HCT116 (cell line): ENCODE measurements at regions not wholly inside any gene's neighbourhood (a gene's known extent, or its start where the extent isn't known, plus 50 kb on each side); places are given as distances from the start of the nearest gene placed in this dataset.

ENCODE experiments used
- ATAC-seq: fragments of 200-7000 bp; cut with Tn5 transposase; 2 replicates; pipeline ENCODE4 v1.9.1; 2020; ENCODE audit warnings: mild to moderate bottlenecking, moderate library complexity
- BruUV-seq: library from RNA; stranded (reverse); fragments of 400-500 nt; replicated peaks from 2 replicates; lab custom pipeline; 2021; lab: Mats Ljungman, UMichigan
- CTCF ChIA-PET: fragments of 300-600 bp; sonication (Branson Sonifier 250); formaldehyde crosslinking; loops from one replicate; lab custom pipeline; 2021; ENCODE audit warnings: antibody characterized with exemption; lab: Charles Lee
- POLR2A ChIA-PET: fragments of 300-600, 350-600 bp; sonication (Branson Sonifier 250); formaldehyde crosslinking; loops from one replicate; lab custom pipeline; 2021; ENCODE audit warnings: antibody characterized with exemption; lab: Charles Lee
- RAD21 ChIA-PET, 2 experiments: fragments of 300-600 bp; sonication (Branson Sonifier 250); formaldehyde crosslinking; loops; one replicate each; lab custom pipeline; 2023; ENCODE audit warnings: low total read pairs in 2 of 2; ENCODE audit not compliant: uncharacterized antibody in 2 of 2, unreplicated experiment in 2 of 2, low non-redundant PET in 1 of 2; lab: Charles Lee
- DNase-seq: peaks from one replicate; pipeline ENCODE4 v3.0.0-alpha.2; 2010; ENCODE audit warnings: low read depth, low spot score
- H2AFZ ChIP-seq: fragments of 200-600 bp; shearing (Covaris generic), sonication (generic); 2 replicates; pipeline ENCODE4 v1.6.1; 2017; ENCODE audit warnings: low read depth, mixed run types, mixed read lengths, antibody characterized with exemption, low read length; ENCODE audit not compliant: poor library complexity, severe bottlenecking
- H3K27ac ChIP-seq: 2 replicates; pipeline ENCODE4 v1.5.1; 2012; ENCODE audit warnings: low read depth, low read length
- H3K27me3 ChIP-seq: fragments of 200-600 bp; sonication (generic); 2 replicates; pipeline ENCODE4 v1.6.1; 2016; ENCODE audit warnings: mixed run types, low read length, mixed read lengths; ENCODE audit not compliant: insufficient read depth
- H3K36me3 ChIP-seq, 2 experiments: fragments of 200-500 bp in 1 of 2; fragments of 200-600 bp in 1 of 2; sonication (Bioruptor generic) in 1 of 2; sonication (generic) in 1 of 2; 2 replicates each; pipeline versions ENCODE4 v1.5.1 to v1.6.1; 2014 to 2016; ENCODE audit warnings: low read length in 2 of 2, inconsistent platforms in 1 of 2, mixed read lengths in 1 of 2, mixed run types in 1 of 2; ENCODE audit not compliant: insufficient read depth in 2 of 2, control insufficient read depth in 1 of 2
- H3K4me1 ChIP-seq, 2 experiments: fragments of 200-600 bp in 1 of 2; sonication (generic) in 1 of 2; 2 replicates each; pipeline versions ENCODE4 v1.5.1 to v1.6.1; 2012 to 2017; ENCODE audit warnings: low read length in 2 of 2, inconsistent platforms in 1 of 2, mild to moderate bottlenecking in 1 of 2, mixed read lengths in 1 of 2, mixed run types in 1 of 2, moderate library complexity in 1 of 2; ENCODE audit not compliant: insufficient read depth in 2 of 2, control insufficient read depth in 1 of 2
- H3K4me2 ChIP-seq: fragments of 200-600 bp; sonication (generic); 2 replicates; pipeline ENCODE4 v1.6.1; 2017; ENCODE audit warnings: mixed run types, low read length, mixed read lengths
- H3K4me3 ChIP-seq, 2 experiments: fragments of 200-600 bp in 1 of 2; sonication (generic) in 1 of 2; replicated peaks in 1 of 2; 2 replicates each; pipeline ENCODE4 v1.5.1; 2011 to 2016; ENCODE audit warnings: low read length in 2 of 2, control low read depth in 1 of 2, low read depth in 1 of 2, mild to moderate bottlenecking in 1 of 2, mixed read lengths in 1 of 2, mixed run types in 1 of 2
- H3K79me2 ChIP-seq: fragments of 200-600 bp; sonication (generic); 2 replicates; pipeline ENCODE4 v1.6.1; 2017; ENCODE audit warnings: mild to moderate bottlenecking, mixed run types, low read length, moderate library complexity, mixed read lengths; ENCODE audit not compliant: insufficient read depth
- H3K9ac ChIP-seq: fragments of 200-600 bp; sonication (generic); 2 replicates; pipeline ENCODE4 v1.6.1; 2016; ENCODE audit warnings: low read length, mixed read lengths
- H3K9me2 ChIP-seq: fragments of 200-600 bp; sonication (generic), shearing (Covaris generic); 2 replicates; pipeline ENCODE4 v1.6.1; 2017; ENCODE audit warnings: mixed run types, mild to moderate bottlenecking, moderate library complexity; ENCODE audit not compliant: insufficient read depth
- H3K9me3 ChIP-seq, 2 experiments: fragments of 200-500 bp in 1 of 2; fragments of 200-600 bp in 1 of 2; sonication (Bioruptor generic) in 1 of 2; sonication (generic) in 1 of 2; 2 replicates each; pipeline ENCODE4 v1.6.1; 2014 to 2017; ENCODE audit warnings: low read length in 2 of 2, mixed read lengths in 2 of 2, inconsistent platforms in 1 of 2, low read depth in 1 of 2, mild to moderate bottlenecking in 1 of 2, mixed run types in 1 of 2, moderate library complexity in 1 of 2; ENCODE audit not compliant: control insufficient read depth in 1 of 2, insufficient read depth in 1 of 2
- H4K20me1 ChIP-seq: fragments of 200-600 bp; sonication (generic), shearing (Covaris generic); 2 replicates; pipeline ENCODE4 v1.6.1; 2017; ENCODE audit warnings: mixed run types, mild to moderate bottlenecking, moderate library complexity; ENCODE audit not compliant: insufficient read depth
- CBX3 ChIP-seq: IDR thresholded peaks from 2 replicates; pipeline ENCODE4 v1.6.1; 2012; ENCODE audit warnings: low read depth
- EZH2phosphoT487 ChIP-seq: fragments of 200-600 bp; IDR thresholded peaks from 2 replicates; pipeline ENCODE4 v1.6.1; 2018; ENCODE audit warnings: antibody characterized with exemption, borderline replicate concordance
- FOSL1 ChIP-seq: IDR thresholded peaks from 2 replicates; pipeline ENCODE4 v1.6.1; 2012; ENCODE audit warnings: low read depth
- REST ChIP-seq: IDR thresholded peaks from 2 replicates; pipeline ENCODE4 v1.6.1; 2012; ENCODE audit warnings: low read depth
- ZFX ChIP-seq: fragments of 450-650 bp; IDR thresholded peaks from 2 replicates; pipeline ENCODE4 v1.6.1; 2017
- intact Hi-C: fragments of 100-400 bp; cut with micrococcal nuclease; formaldehyde crosslinking; loops from 2 replicates; pipeline ENCODE4 v1.10.0; 2022

DNA sequence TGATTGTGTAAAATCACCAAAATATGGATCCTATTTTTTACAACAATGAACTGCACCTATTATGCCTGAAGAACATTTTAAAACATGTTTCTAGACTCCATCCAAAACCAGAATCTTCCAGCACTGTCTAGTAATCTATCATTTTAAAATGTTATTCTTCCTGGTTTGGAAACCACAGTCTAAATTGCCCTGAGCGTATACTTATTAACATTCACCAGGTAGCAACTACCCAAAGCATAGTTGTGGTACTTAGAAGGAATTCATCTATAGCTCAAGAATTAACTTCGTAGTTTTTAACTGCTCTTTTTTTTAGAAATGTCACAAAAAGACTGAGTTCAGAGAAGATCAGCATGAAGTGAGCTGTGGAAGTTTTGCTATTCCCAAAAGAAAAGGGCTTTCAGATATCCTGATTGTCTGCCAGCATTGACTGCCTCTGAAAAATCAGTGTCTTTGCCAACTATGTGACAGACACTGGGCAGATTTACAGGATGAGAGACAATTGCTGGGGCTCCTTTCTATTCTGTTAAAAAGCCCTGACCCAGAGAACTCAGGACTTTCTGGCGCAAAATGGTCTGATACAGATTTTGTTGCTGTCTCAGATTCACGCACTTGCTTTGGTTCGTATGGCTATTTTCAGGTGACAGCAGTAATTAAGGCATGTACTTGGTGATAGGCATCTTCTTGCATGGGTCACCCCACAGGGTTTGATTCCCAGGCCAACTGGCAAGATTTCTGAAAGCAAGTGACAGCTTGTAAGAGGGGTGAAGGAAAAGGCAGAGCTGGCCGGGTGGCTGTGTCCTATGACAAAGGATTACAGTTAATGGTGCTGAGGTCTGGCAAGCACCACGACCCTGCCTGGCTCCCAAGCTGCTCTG is 152.5 kb upstream of the RAI14 start (continued):
- TF ChIP-seq REST = no peak
- TF ChIP-seq, all 23 proteins: peak for 0

GRCh38 chr5:34504967-34505366 is 151.2 kb upstream of the RAI14 start:
- H3K4me3 ChIP-seq = no peak overlapping the region
- no peaks in the 10 kb centered on the region for H3K36me3 ChIP-seq
- ChIA-PET RAD21 (no interaction called here), CTCF (no interaction called here), POLR2A (interaction anchor here (0.6 kb wide), 1 partner anchor 1797 kb away, joined by 3 read pairs; no protein-coding TSS in a partner anchor)
- intact Hi-C loops = no loop called here
- no peaks in the 10 kb centered on the region for H3K79me2 ChIP-seq
- TF ChIP-seq CBX3 (no peak), EZH2phosphoT487 (no peak), FOSL1 (no peak), ZFX (no peak)
- H2AFZ ChIP-seq = no peak overlapping the region
- no peaks in the 10 kb centered on the region for H3K4me1 ChIP-seq
- H3K9me3 ChIP-seq = no peaks in the 10 kb centered on the region
- no TSS peak for BruUV-seq
- ATAC-seq (no peak), DNase-seq (no peak)
- H3K9ac ChIP-seq = no peak overlapping the region
- no peak overlapping the region for H3K27ac ChIP-seq
- no peak overlapping the region for H3K4me2 ChIP-seq
- no peaks in the 10 kb centered on the region for H4K20me1 ChIP-seq
- no peaks in the 10 kb centered on the region for H3K27me3 ChIP-seq
- no peaks in the 10 kb centered on the region for H3K9me2 ChIP-seq
